ENCODE measurements at regions not wholly inside any gene's neighbourhood (a gene's known extent, or its start where the extent isn't known, plus 50 kb on each side); places are given as distances from the start of the nearest gene placed in this dataset.

DNA sequence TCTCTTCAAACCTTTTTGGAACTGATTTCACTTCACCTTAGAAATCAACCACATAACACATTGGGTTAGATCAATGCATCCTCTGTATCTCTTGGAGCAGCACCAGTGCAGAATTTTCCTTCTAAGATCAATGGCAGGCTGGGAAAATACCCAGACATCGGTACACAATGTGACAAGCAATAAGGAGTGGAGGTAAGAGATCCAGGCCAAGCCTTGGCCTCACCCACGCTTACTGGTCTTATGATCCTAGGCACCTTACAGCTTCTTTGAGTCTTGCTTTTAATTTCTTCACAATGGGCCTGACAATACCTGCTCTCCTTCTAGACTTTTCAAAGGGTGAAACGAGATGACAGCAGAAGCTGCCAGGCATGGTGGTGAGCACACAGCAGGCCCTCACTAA, 232.0 kb downstream of the LACC1 start:
- Histone ChIP-seq H3K27me3 (no peaks in the 10 kb centered on the region), H3K27ac (peak overlapping the region in 3 of 4 donors; percentile 0 to 68 (median 67)), H3K9me3 (no peaks in the 10 kb centered on the region), H3K4me1 (peaks cover 5 to 43% (median 28%) of the 10 kb centered on the region in 4 donors), H3K4me3 (no peak overlapping the region), H3K36me3 (no peaks in the 10 kb centered on the region)
- intact Hi-C loops (cut with DNase I; ENCODE audit: low total_unique reads) (no loop called here), in situ Hi-C loops (cut with MboI; ENCODE audit: low pct_ligation_motif_present in 1 of 4, low pct_unique_long_range_greater_than_20kb in 1 of 4, low sequenced_read_pairs in 3 of 4) (no loop called here)
- WGBS, 2 donors (ENCODE audit: low coverage in 1 of 2): 50 to 83% methylated on average over 2 to 3 of the region's 3 CpGs
- no peak for DNase-seq
- TF ChIP-seq POLR2A (IDR thresholded peaks at IDR 0.05): no peak

DNA sequence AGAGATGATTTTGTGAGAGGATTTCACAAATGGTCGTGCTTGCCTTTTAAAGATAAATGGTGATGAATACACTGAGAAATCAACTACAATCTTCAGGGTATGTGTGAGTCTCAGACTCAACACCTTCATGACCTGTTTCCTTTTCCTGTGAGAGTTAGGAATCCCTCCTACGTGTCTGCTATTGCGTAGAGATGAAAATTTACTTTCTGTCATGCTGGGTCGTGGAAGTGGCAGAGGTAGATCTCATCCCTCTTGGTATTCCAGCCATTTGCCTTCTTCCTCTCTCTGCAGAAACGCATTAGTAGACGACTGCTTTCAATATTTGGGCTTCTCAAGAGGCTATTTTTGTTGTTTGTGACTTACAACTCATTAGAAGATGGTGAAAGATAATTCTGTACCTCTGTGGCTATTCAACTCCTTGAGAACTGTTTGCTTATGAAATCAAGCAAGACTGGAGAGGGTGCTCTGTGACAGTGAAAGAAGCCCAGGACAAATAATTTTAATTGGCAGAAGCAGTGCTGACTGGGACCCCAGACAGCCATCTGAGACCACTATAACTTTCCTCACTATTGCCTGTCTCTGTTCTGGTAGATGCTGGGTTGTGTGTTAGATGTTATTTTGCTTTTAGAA, 233.1 kb downstream of the LACC1 start:
- TF ChIP-seq POLR2A (IDR thresholded peaks at IDR 0.05): no peak
- no peak for DNase-seq
- Histone ChIP-seq H3K27me3 (no peaks in the 10 kb centered on the region), H3K36me3 (no peaks in the 10 kb centered on the region), H3K4me1 (peaks cover 10 to 43% (median 25%) of the 10 kb centered on the region in 4 donors), H3K27ac (no peak overlapping the region), H3K9me3 (no peaks in the 10 kb centered on the region), H3K4me3 (no peak overlapping the region)
- in situ Hi-C loops (cut with MboI; ENCODE audit: low pct_ligation_motif_present in 1 of 4, low pct_unique_long_range_greater_than_20kb in 1 of 4, low sequenced_read_pairs in 3 of 4): no loop called here
- intact Hi-C loops (cut with DNase I; ENCODE audit: low total_unique reads): no loop called here
- 84 to 92% methylated on average over 6 of the region's 6 CpGs for WGBS, 2 donors (ENCODE audit: low coverage in 1 of 2)

DNA sequence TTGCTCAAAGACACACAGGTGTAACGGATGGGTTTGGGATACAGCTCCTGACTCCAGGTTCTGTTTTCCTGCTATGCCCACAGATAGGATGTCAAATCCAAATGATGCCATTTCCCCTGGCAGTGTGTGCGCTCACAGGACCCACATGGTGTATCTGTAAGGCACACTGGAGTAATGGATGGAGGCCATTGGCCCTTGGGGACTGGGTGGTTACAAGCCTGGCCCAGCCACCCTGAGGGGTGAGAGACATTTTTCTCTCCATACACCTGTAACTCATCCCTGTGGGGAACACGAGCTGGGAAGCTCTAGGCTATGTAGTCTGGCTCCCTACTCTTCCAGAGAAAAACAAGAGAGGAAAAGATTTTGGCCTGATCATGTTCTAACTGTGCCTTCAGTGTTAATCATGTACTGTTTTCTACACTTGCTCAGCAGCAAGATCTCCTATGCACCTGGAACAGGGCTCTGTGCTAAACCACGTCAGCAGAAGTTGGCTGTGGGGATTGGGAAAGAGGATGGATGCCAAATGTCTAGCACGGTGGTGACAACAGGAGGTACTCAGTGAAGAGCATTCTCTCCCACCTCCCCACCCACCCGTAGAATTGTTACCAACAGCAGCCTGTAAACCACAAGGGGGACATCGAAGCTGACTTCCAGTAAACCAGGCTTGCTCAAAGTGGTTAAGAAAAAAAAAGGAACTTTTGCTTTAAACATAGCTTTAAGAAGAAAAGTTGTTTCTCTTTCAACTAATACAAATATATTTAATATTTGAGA, 237.0 kb downstream of the LACC1 start:
- Histone ChIP-seq H3K27me3 (no peaks in the 10 kb centered on the region), H3K27ac (peak overlapping the region in 3 of 4 donors; percentile 3 to 18 (median 7)), H3K36me3 (no peaks in the 10 kb centered on the region), H3K4me1 (peaks cover 0 to 19% (median 9%) of the 10 kb centered on the region in 4 donors), H3K9me3 (no peaks in the 10 kb centered on the region), H3K4me3 (no peak overlapping the region)
- intact Hi-C loops (cut with DNase I; ENCODE audit: low total_unique reads): no loop called here
- in situ Hi-C loops (cut with MboI; ENCODE audit: low pct_ligation_motif_present in 1 of 4, low pct_unique_long_range_greater_than_20kb in 1 of 4, low sequenced_read_pairs in 3 of 4): no loop called here
- 66 to 67% methylated on average over 5 to 7 of the region's 7 CpGs for WGBS, 2 donors (ENCODE audit: low coverage in 1 of 2)
- no peak for DNase-seq
- TF ChIP-seq EP300 (IDR thresholded peaks at IDR 0.05; ENCODE audit: low read depth) (no peak), POLR2A (IDR thresholded peaks at IDR 0.05) (no peak), POLR2AphosphoS5 (IDR thresholded peaks at IDR 0.05) (no peak), CTCF (IDR thresholded peaks at IDR 0.05) (no peak)

- WGBS, 2 donors (ENCODE audit: low coverage in 1 of 2): 8 to 20% methylated on average over 3 of the region's 3 CpGs
- Histone ChIP-seq H3K4me3 (no peak overlapping the region), H3K4me1 (peaks cover 0 to 19% (median 9%) of the 10 kb centered on the region in 4 donors), H3K27ac (peak overlapping the region in 3 of 4 donors; percentile 3 to 18 (median 7)), H3K27me3 (no peaks in the 10 kb centered on the region), H3K36me3 (no peaks in the 10 kb centered on the region), H3K9me3 (no peaks in the 10 kb centered on the region)
- TF ChIP-seq EP300 (IDR thresholded peaks at IDR 0.05; ENCODE audit: low read depth): no peak
- TF ChIP-seq POLR2A (IDR thresholded peaks at IDR 0.05): no peak
- TF ChIP-seq CTCF (IDR thresholded peaks at IDR 0.05): no peak
- TF ChIP-seq POLR2AphosphoS5 (IDR thresholded peaks at IDR 0.05): no peak
- DNase-seq: no peak
- in situ Hi-C loops (cut with MboI; ENCODE audit: low pct_ligation_motif_present in 1 of 4, low pct_unique_long_range_greater_than_20kb in 1 of 4, low sequenced_read_pairs in 3 of 4): no loop called here
- intact Hi-C loops (cut with DNase I; ENCODE audit: low total_unique reads): no loop called here
Observed at GRCh38 chr13:44117351-44117750, 237.6 kb downstream of the LACC1 start.

DNA sequence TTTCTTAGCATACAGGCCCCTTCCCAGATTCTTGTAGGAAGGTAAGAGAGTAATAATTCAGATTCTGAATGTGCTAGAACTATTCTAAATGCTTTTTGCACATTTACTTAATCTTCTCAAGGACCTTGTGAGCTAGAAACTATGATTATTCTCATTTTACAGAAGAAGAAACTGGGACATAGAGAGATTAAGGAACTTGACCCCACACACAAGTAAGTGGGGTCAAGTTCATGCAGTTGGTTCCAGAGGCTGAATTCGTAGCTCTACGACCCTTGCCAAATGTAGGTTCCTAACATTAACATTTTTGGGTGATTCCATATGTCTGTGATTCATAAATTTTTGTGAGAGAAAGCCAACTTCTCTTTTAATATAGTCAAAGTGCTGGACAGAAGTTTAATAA, 238.1 kb downstream of the LACC1 start:
- intact Hi-C loops (cut with DNase I; ENCODE audit: low total_unique reads): no loop called here
- DNase-seq: no peak
- TF ChIP-seq POLR2AphosphoS5 (IDR thresholded peaks at IDR 0.05): no peak
- no peak for TF ChIP-seq CTCF (IDR thresholded peaks at IDR 0.05)
- no peak for TF ChIP-seq EP300 (IDR thresholded peaks at IDR 0.05; ENCODE audit: low read depth)
- no peak for TF ChIP-seq POLR2A (IDR thresholded peaks at IDR 0.05)
- no peak overlapping the region for H3K27ac ChIP-seq
- H3K36me3 ChIP-seq: no peaks in the 10 kb centered on the region
- in situ Hi-C loops (cut with MboI; ENCODE audit: low pct_ligation_motif_present in 1 of 4, low pct_unique_long_range_greater_than_20kb in 1 of 4, low sequenced_read_pairs in 3 of 4): no loop called here
- peaks cover 0 to 19% (median 9%) of the 10 kb centered on the region in 4 donors for H3K4me1 ChIP-seq
- 81 to 84% methylated on average over 2 of the region's 2 CpGs for WGBS, 2 donors (ENCODE audit: low coverage in 1 of 2)
- H3K27me3 ChIP-seq: no peaks in the 10 kb centered on the region
- no peak overlapping the region for H3K4me3 ChIP-seq
- H3K9me3 ChIP-seq: no peaks in the 10 kb centered on the region

All from transverse colon (tissue), 4 donors.